ENCODE measurements at regions not wholly inside any gene's neighbourhood (a gene's known extent, or its start where the extent isn't known, plus 50 kb on each side); places are given as distances from the start of the nearest gene placed in this dataset.

DNA sequence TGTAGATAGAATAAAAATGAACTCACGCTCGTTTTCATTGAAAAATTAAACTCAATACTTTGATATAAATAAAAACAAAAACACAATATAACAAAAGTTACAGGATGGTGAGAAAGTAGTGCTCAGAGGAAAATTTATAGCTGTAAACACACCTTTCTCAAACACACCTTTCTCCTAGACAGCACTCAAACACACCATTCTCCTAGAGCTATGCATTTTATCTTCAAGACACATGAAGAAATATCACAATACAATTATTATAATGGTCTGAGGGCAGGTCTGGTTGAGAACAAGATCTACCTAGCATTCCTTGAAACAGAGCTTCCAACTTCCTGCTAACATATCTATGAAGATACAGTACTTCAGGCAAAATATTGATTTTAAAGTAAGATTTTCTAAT is 183.4 kb upstream of the NBEA start:
- no peak overlapping the region for H3K27ac ChIP-seq
- POLR2A ChIA-PET (ENCODE audit: low non-redundant PET), result no interaction called here
- CTCF ChIA-PET, result interaction anchor here (0.5 kb wide), 1 partner anchor 12 kb away, joined by 4 read pairs; no protein-coding TSS in a partner anchor
- DNase-seq (ENCODE audit: low spot score), result no peak
- TF ChIP-seq, protein P1, sequence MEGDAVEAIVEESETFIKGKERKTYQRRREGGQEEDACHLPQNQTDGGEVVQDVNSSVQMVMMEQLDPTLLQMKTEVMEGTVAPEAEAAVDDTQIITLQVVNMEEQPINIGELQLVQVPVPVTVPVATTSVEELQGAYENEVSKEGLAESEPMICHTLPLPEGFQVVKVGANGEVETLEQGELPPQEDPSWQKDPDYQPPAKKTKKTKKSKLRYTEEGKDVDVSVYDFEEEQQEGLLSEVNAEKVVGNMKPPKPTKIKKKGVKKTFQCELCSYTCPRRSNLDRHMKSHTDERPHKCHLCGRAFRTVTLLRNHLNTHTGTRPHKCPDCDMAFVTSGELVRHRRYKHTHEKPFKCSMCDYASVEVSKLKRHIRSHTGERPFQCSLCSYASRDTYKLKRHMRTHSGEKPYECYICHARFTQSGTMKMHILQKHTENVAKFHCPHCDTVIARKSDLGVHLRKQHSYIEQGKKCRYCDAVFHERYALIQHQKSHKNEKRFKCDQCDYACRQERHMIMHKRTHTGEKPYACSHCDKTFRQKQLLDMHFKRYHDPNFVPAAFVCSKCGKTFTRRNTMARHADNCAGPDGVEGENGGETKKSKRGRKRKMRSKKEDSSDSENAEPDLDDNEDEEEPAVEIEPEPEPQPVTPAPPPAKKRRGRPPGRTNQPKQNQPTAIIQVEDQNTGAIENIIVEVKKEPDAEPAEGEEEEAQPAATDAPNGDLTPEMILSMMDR (conservative IDR thresholded peaks at IDR 0.05; ENCODE audit: low read depth), result no peak

DNA sequence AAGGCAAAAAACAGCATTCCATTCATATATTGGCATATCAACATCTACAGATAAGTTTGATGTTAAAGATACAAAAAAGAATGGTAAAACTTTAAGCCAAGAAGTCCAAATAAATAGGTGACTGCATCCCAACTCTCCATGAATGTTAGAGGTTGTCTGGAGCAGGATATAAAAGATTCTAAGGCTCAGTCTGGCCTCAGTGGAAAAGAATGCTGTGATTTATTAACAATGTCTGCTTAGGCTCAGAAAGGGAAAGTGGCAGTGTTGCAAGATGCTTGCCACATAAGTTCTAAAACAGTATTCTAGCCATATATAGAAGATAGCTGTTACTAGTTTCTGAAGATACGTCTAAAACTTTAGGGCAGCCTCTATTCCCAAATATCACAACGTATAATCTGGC is 179.8 kb upstream of the NBEA start:
- H3K27ac ChIP-seq, result no peak overlapping the region
- CTCF ChIA-PET, result no interaction called here

GRCh38 chr13:34764246-34764645 is 177.8 kb upstream of the NBEA start:
- DNase-seq (ENCODE audit: low spot score), result no peak
- ChIA-PET CTCF (interaction anchor here (0.7 kb wide), 1 partner anchor 124 kb away, joined by 3 read pairs; no protein-coding TSS in a partner anchor), POLR2A (ENCODE audit: low non-redundant PET) (no interaction called here)
- no peak overlapping the region for H3K27ac ChIP-seq
- TF ChIP-seq, protein P1 (conservative IDR thresholded peaks at IDR 0.05; ENCODE audit: low read depth), result no peak

More for the DNA sequence above, 179.8 kb upstream of the NBEA start:
- DNase-seq (ENCODE audit: low spot score), result no peak
- TF ChIP-seq, protein P1 (conservative IDR thresholded peaks at IDR 0.05; ENCODE audit: low read depth), result no peak
- POLR2A ChIA-PET (ENCODE audit: low non-redundant PET), result no interaction called here

GRCh38 chr13:34765446-34766180 is 176.5 kb upstream of the NBEA start:
- no peak overlapping the region for H3K27ac ChIP-seq
- CTCF ChIA-PET, result interaction anchor here (0.5 to 0.6 kb wide), 2 partner anchors 30 to 168 kb away, joined by 4 read pairs; no protein-coding TSS in a partner anchor
- POLR2A ChIA-PET (ENCODE audit: low non-redundant PET), result no interaction called here
- TF ChIP-seq, protein P1 (conservative IDR thresholded peaks at IDR 0.05; ENCODE audit: low read depth), result no peak
- DNase-seq (ENCODE audit: low spot score), result no peak

GRCh38 chr13:34767778-34768177 is 174.3 kb upstream of the NBEA start:
- TF ChIP-seq, protein P1 (conservative IDR thresholded peaks at IDR 0.05; ENCODE audit: low read depth), result no peak
- H3K27ac ChIP-seq, result no peak overlapping the region
- ChIA-PET POLR2A (ENCODE audit: low non-redundant PET) (no interaction called here), CTCF (no interaction called here)
- no peak for DNase-seq (ENCODE audit: low spot score)

- TF ChIP-seq, protein P1 (conservative IDR thresholded peaks at IDR 0.05; ENCODE audit: low read depth), result no peak
- no peak for DNase-seq (ENCODE audit: low spot score)
- H3K27ac ChIP-seq, result no peak overlapping the region
- ChIA-PET POLR2A (ENCODE audit: low non-redundant PET) (no interaction called here), CTCF (no interaction called here)
Measured at GRCh38 chr13:34772206-34772605, 169.9 kb upstream of the NBEA start.

Data from RWPE1 (cell line).